ENCODE measurements at regions not wholly inside any gene's neighbourhood (a gene's known extent, or its start where the extent isn't known, plus 50 kb on each side); places are given as distances from the start of the nearest gene placed in this dataset.

DNA sequence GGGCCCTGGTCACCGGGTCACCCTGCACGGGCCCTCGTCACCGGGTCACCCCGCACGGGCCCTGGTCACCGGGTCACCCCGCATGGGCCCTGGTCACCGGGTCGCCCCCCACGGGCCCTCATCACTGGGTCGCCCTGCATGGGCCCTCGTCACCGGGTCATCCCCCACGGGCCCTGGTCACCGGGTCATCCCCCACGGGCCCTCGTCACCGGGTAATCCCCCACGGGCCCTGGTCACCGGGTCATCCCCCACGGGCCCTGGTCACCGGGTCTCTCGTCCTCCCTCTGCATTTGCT lies 77.6 kb downstream of the RIPK4 start:
- no peak for DNase-seq

DNA sequence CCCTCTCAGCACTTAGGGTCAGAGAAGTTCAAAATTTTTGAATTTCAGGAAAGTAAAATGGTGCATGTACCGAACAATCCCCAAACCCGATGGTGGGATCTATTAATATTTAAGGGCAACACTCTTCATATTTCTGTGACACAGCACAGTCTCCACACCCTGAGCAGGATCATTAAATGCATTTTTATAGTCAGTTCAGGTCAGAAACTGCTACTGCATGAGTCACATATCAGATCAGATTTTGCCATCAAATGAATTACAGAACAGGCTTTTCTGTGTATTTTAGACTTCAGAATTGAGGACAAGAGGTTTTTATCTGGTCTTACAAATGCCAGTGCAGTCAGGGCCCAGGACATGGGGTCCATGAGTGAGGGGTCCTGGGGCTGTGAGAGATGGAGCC lies 79.2 kb downstream of the RIPK4 start:
- no peak for DNase-seq

DNA sequence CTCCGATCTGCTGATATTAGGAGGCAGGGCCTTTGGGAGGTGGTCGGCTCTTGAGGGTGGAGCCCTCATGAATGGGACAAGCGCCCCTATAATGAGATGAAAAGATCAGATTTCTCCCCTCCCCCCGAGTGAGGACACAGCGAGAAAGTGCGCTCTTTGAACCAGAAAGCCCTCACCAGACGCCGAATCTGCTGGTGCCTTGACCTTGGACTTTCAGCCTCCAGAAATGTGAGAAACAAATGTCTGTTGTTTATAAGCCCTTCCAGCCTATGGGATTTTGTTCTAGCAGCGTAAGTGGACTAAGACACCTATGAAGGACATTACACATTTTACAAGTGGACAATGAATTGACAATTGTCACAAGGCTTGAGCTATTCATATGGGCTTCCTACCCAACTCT lies 80.2 kb downstream of the RIPK4 start:
- DNase-seq = no peak

DNA sequence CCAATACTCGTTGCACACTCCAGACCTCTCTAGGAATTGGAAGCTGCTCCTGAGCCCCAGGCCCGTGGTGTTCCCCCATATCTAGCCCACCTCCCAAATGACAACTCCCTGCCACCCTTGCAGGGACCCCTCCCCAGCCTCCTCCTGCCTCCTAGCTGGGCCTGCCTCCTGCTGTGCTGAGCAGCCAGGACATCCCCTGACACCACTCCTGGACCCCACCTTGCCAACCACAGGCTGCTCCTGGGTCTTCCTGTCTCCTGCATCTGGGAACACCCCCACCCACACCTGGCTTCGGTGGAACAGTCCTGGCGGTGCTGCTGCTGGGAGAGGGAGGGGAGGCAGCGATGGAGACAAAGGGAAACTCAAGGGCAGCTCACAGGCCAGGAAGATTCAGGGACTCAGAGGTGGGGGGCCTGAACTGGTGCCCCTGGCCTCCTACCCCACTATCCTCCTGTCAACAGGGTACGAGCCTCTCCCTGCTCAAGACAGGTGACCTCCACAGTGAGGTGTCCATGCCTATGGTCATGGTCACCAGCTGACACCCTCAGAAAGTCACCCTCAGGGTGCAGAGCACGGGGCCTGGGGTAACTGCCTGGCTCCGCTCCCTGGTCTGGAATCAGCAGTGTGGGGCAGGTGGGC lies 81.2 kb downstream of the RIPK4 start:
- no peak for DNase-seq

DNA sequence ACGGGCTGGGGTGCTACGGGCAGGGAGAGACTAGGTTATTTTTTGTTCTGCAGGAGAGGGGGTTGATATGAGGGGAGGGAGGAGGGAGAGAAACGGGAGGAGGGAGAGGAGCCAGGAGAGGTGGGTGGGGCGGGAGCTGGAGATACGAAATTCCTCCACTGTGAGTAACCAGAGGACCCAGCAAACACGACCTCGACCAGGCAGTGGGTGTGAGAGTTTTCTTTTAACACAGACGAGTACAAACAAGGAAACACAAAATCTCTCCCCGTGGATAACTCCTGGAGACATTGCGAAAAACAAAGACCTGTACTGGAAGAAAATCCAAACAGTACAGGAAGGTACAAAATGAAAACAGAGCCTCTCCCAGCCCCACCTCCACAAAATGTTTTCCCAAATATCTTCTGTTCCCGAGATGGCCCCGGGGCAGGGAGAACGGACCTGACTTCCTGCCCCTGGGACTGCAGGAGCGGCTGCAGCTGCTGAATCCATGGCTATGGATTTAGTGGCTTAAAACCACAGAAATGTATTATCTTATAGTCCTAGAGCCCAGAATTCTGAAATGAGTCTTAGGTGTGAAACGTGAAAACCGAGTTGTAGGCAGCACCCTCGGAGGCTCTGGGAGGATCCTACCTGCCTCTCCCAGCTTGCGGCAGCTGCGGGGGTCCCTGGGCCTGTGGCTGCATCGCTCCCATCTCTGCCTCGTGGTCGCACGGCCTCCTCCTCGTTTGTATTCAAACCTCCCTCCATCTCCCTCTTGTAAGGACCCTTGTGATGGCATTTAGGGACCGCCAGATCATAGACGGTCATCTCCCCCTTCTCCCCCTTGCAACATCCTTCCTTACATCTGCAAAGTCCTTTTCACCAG lies 82.2 kb downstream of the RIPK4 start:
- no peak for DNase-seq

DNA sequence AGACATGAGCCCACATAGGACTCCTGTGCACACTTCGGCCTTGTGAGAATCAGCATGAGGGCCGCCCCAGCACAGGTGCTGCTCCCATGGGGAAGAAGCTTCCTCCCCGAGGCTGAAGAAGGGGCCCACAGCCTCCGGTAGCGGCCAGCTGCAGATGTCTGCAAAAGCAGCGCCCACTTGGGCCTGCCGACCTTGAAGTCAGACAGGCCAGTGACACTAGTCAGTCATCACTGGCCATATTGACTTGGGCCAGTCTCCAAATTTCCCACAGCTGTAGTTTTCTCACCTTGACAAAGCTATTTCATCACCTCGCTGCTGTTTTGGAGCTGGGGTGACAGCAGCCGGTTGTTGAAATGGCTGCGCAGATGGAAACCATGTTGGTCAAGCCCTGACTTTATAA lies 83.0 kb downstream of the RIPK4 start:
- DNase-seq = no peak

DNA sequence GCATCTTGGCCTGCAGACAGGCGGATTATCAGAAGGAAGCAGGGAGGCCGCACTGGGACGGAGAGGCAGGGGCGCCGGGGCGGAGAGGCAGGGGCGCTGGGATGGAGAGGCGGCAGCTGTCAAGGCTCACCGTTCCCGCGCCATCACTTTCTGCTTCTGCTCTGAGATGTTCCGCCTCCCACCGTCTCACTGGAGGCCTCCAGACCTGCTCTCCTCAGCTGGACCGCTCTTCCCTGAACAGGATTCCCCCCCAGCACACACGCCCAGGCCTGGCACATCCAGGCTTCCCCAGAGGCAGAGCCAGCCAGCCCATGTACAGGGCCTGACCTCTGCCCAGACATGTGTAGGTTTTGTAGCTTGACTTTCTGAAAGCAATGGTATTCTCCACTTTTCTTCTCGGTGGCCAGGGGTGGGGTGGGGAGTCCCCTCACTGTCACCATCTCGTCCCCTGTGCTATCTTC lies 84.1 kb downstream of the RIPK4 start:
- DNase-seq = no peak

DNA sequence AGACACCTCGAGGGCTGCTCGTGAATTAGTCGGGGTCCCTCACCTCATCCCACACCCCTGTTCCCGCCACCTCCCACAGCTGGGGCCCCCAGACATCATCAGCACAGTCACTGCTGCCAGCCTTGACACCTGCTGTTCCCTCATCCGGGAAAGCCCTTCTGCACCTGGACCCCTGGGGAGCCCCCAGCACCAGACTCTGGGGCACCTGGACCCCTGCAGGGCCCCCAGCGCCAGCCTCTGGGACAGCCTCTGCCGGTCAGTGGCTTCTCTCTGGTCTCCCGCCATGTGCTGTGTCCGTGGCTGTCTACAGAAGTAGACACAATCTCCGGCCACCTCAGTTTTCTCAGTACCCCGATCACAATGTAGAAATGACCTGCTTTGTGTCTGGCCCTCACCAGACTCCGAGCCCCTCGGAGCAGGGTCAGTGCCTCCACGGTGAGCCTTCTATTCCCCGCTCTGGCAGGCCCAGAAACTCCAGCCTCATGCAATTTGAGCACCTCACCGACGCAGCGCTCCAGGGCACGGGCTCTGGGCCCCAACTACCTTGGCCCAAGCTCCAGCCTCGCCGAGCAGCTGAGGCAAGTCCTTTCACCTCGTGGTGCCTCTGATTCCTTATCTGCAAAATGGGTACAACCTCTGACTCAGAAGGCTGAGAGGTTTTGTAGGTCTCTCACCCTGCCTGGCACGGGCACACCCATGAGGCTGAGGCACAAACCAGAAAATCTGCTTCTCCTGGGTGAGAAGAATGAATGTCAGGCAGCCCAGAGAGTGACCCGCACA lies 84.7 kb downstream of the RIPK4 start:
- no peak for DNase-seq

DNA sequence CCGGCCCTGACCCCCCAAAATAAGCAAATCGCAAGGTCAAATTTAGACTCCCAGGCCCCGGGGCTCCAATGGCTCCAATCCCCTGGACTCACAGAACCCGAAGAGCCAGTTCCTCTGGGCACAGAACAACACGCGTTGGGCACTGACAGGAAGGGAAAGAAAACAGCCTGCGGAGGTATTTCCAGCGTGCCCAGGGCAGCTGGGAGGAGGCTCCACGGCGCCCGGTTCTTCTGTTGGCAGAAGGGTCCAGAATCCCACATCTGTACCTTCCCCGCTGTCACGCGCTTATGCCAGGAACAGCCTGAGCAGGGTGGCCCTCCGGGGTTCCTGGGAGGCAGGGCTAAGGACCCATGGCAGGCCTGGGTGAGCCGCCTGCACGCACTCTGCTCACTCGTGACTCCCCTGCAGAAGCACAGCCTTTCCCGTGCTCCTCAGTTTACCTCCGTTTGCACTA lies 85.5 kb downstream of the RIPK4 start:
- DNase-seq = no peak

DNA sequence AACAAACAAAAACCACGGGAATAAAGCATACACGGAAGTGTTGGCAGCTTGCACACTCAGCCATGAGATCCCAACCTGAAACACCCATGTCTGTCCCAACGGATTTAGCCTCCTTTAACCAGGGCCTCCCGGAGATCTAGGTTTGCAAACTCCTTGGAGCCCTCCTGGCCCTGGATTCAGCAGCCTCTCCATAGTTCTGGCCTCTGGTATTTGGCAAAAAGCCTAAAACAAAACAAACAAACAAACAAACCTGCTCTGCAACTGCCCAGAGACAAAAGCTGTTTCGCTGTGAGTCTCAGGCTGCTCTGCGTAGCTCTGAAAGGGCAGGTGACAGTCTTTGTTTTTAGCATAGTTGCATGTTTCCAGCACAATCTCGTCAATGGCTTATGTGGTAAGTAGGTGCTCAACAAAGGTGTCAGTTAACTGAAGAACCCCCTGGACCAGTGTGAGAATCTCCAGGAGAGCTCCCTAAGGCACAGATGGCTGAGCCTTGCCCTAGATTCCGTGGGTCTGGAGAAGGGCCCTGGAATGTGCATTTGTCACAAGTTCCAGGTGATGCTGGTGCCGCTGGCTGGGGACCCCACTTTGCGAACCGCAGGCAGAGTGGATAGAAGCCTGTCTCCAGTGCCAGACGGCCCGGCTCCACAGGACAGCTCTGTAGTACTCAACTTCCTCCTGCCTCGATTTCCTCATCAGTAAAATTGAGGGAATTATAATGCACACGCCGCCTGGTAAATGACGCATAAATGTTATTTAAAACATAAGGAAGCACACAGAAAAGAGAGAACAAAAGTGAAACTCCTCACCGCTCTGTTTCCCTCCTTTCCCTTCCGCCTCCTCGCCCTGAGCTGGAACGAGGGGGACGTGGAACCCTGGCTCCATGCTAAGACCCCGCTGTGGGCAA lies 86.2 kb downstream of the RIPK4 start:
- DNase-seq = no peak

DNA sequence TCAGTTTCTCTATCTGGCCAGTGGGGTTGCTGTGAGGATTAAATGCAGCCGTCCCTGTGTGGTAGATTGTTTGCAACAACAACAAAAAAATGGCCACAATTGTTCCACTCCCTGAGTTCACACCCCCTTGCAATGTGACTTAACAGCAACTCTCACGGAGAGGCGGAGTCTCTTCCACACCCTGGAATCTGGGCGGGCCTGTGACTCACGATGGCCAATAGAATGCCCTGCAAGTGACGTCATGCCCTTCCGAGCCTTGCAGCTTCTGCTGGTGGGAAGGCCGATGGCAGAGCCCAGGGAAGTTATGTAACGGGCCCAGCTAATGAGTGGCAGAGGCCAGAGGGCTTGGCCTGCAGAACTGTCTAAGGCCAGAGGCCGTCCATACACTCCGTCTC lies 87.9 kb downstream of the RIPK4 start:
- peak; percentile 96 for DNase-seq

DNA sequence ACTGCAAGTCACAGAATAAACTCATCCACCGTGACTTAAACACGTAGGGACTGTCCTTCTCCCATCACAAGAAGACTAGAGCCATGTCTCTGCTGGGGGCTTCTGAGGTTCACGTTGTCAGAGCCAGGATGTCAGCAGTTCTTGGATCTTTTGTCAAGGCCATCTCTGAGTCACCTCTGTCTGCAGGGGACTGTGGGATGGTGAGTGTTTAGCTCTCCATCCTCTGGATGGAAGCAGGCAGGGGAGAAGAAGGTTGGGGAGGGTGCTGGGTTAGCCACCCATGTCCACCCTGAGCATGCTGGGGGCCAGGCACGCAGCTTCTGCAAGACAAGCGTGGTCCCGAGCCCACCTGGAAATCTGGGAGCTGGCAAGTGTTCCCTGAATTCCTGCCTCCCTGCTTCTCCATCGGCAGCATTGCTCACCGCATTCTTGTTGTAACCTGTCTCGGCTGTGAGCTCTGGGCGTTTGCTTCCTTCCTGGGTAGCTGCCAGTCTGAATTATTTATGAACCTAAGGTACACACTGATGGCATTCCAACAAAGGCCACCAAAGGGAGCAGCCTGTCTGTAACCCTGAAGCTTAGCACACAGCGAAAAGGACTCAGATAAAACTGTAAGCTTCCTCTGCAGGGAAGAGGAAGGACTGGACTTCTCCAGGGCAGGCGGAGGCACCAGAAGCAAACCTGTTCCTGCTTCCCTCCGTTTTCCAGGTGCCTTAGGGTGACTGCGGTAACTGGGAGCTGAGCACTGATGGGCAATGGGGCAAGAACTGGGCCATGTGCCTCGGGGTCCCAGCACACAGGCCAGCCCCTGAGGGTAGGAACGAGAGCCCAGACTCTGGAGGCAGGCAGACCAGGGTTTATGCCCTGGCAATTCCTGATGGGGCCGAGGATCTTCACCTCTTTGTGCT lies 88.6 kb downstream of the RIPK4 start:
- DNase-seq = peak; percentile 77

DNA sequence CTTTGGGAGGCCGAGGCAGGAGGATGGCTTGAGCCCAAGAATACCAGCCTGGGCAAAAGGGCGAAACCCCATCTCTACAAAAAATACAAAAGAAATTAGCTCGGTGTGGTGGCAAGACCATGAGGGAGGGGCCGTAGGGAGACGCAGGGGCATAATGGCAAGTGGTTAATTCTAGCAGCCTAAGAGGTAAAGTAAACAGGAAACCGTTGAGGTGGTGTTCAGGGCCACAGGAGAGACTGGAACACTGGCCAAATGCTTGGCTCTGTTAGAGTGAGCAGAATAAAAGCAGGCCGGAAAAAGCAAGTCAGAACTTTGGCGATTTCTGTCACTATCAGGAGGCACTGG lies 89.2 kb downstream of the RIPK4 start:
- no peak for DNase-seq

DNA sequence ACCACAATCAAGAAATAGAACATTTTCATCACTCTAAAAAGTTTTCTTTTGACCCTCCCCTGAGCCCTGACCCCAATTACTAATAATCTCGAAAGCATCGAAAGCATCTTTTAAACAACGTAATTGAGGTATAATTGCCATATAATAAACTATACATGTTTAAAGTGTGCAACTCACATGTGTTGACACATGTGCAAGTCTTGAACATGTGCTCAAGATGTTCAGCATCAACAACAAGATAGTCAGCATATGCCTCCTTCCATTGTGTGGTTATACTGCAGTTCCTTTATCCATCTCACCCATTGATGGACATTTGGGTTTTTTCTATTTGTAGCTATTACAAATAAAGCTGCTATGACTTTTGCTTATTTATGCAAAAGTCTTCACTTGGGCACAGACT lies 90.7 kb downstream of the RIPK4 start:
- no peak for DNase-seq

DNA sequence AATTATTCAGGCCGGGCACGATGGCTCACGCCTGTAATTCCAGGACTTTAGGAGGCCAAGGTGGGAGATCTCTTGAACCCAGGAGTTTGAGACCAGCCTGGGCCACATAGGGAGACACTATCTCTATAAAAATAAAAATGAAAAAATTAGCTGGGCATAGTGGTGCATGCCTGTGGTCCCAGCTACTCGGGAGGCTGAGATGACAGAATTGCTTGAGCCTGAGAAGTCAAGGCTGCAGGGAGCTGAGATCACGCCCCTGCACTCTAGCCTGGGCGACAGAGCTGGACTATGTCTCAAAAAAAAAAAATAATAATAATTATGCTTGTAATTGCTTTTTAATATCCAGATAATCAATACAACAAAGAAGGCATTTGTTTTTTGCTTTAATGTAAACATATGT lies 91.3 kb downstream of the RIPK4 start:
- no peak for DNase-seq

DNA sequence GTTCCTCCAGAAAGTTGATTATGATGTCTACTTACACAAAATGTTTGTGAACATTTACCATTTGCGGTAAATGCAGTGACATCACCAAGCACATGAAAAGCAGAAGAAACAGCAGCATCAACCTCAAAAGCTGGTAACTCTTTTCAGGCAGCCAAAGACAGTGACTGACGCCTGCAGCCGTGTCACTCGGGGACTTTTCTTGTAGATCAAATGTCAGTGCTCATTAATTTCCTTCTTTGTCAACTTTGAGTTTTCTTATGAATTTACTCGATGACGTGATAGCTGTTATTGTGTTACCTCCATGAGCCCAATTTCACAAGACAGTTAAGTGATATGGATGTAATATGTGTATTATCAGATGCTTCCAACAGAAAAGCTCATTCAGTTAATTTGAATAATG lies 92.5 kb downstream of the RIPK4 start:
- DNase-seq = no peak

DNA sequence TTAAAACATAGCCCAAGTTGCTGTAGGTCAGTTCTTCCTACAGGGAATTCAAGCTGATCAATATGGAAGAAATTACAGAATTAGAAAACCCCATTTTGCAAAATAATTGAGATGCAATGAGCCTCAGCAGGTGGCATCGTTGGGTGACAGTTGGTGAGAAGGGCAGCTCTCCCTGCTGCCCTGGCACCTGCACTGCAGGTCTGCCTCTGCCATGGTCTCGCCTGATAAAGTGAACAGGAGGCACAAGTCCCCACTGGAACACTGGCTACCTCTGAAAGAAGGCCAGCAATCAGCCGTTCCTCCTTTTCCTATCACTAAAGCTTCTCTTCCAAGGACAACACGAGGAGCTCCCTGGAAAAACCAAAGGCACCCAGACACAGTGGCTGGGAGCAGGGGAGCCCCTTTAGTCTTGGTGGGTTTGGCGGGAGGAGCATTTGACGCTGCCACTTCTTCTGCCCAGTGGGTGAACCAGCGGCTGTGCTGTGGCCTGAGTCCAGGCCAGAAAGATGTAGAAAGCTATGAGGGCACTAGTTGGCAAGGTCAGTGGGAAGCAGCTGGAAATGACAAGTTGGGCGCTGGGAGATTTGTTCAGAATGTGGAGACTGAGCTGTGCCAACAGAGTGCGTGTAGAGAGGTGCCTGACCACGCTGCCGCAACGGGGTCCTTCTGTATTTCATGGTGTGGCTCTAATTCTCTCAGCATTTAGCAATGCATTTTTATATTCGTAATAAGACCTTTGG lies 93.1 kb downstream of the RIPK4 start:
- no peak for DNase-seq

DNA sequence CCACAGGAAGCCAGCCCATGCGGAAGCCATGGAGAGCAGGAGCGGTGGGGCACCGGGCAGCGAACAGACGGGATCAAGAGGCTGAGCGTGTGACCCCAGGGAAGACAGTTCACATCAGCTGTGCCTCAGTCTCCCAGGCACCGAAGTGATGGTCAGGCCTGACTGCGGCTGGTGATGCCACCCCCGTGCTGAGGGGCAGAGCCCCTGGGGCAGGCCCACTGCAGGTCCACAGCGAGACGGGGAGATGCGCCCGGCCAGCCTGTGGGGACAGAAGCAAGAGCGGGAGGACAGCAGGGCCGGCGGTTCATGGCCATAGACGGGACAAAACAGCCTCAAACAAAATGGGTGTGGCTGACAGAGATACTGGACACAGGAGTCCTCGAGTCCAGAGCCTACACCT lies 93.8 kb downstream of the RIPK4 start:
- DNase-seq = no peak

DNA sequence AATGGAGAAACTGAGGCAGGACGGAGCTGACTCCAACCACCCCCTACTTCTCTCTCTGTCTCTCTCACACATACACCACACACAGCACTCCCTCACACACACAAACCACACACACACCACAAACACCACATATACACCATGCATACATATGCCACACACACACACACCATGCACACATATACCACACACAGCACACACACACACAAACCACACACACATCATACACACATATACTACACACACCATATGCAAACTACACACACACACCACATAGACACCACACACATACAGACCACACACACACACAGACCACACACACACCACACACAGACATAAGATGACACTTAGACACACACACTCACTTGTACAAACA lies 94.3 kb downstream of the RIPK4 start:
- no peak for DNase-seq

DNA sequence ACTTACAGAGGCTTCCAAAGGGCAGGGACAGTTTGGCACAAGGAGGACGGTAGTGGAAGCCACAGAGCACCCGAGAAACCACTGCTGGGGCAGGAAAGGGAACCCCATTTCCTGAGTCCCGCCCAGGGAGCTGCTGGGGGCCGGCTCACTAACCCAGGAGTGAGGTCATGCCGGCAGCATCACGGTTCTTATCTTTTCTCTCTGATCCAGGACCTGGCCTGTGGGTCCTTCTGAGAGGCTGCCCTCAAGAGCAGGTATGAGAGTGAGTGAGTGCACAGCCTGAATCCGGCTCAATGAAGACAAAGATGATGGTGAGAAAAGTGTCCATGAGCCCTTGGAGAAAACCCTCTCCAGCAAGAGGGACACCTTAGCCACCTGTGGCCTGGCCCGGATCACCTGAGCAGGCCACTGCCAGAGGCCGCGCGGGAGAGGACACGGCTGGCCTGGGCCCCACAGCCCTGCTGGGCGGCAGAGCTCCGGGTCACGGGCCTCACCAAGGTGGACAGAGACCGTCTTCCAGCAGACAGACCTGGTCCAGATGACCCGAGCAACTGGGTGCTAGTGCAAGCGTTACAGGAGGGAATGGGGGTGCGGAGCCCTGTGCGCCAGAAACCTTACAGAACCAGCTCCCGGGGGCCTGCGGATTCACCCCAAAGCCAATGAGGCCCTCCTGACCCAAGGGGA lies 94.9 kb downstream of the RIPK4 start:
- DNase-seq = no peak
